ENCODE measurements at regions not wholly inside any gene's neighbourhood (a gene's known extent, or its start where the extent isn't known, plus 50 kb on each side); places are given as distances from the start of the nearest gene placed in this dataset.

DNA sequence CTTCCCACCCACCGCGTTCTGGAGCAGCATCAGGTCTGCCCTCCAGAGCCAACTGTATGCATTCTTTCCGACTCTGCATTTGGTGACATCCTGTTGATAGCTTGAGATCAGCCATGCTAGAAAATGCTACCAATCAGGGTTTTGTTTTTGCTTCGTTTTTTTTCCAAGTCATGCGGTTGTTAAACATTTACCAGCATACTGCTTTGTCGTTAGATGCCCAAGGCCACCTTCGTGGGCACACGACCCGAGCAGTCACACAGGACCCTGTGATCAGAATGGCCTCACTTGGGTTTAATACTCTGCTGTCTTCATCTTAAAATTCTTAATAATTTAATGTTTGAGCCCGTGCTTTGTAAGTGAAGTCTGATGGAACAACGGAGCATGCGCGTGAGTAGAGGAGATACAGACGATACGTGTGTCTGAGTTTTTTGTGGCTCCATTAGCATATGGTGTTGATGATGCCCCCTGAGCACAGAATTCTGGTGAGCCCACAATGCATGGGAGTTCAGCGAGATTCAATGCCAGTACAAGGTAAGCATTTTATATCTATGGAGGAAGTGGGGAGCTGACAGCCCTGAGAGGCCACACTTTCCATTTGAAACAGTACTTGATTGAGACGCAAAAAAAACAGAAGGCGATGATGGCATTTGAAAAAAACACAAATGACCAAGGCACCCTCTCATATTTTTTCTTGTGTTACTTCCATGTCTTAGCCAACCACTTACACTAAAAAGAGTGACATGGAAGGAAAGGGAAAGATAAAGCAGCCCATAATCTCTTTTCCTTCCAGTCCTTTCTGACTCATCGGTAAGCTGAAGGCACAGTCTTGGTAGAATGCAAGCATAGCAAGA is 323.6 kb downstream of the BCOR start:
- TF ChIP-seq EZH2 (IDR thresholded peaks at IDR 0.05; ENCODE audit: insufficient read depth, poor library complexity, severe bottlenecking) (no peak), EZH2phosphoT487 (IDR thresholded peaks at IDR 0.05; ENCODE audit: insufficient read depth, low read depth) (no peak)
